H1 (cell line): ENCODE measurements at regions not wholly inside any gene's neighbourhood (a gene's known extent, or its start where the extent isn't known, plus 50 kb on each side); places are given as distances from the start of the nearest gene placed in this dataset.

Experiments used
- EP300 ChIP-seq, 2 experiments: IDR thresholded peaks; 1 replicate in 1 of 2; 2 replicates in 1 of 2; pipeline ENCODE4 v1.6.1; 2011 to 2012; ENCODE audit warnings: low read depth in 2 of 2, low read length in 2 of 2, mild to moderate bottlenecking in 2 of 2, borderline replicate concordance in 1 of 2, inconsistent platforms in 1 of 2, moderate library complexity in 1 of 2
- HDAC6 ChIP-seq: IDR thresholded peaks from one replicate; pipeline ENCODE4 v1.7.1; 2012; ENCODE audit warnings: low read depth, mild to moderate bottlenecking, inconsistent platforms, low read length, moderate library complexity
- JUND ChIP-seq: IDR thresholded peaks from 2 replicates; pipeline ENCODE4 v1.6.1; 2011; ENCODE audit warnings: mild to moderate bottlenecking, improper control_type of control experiment, low read length
- NRF1 ChIP-seq: IDR thresholded peaks from 2 replicates; pipeline ENCODE4 v1.6.1; 2011; ENCODE audit warnings: mild to moderate bottlenecking, low read depth, low read length, improper control_type of control experiment
- POLR2A ChIP-seq, 2 experiments: IDR thresholded peaks; 1 replicate in 1 of 2; 2 replicates in 1 of 2; pipeline ENCODE4 v1.6.1; 2011; ENCODE audit warnings: low read depth in 2 of 2, low read length in 2 of 2, mild to moderate bottlenecking in 2 of 2; ENCODE audit errors: control extremely low read depth in 1 of 2
- RBBP5 ChIP-seq: IDR thresholded peaks from 2 replicates; pipeline ENCODE4 v1.7.1; 2012; ENCODE audit warnings: low read depth, mild to moderate bottlenecking, inconsistent platforms, low read length, moderate library complexity, borderline replicate concordance
- SAP30 ChIP-seq: fragments of 300-600 bp; sonication (generic); IDR thresholded peaks from 2 replicates; pipeline ENCODE4 v1.7.1; 2012; ENCODE audit warnings: low read length, moderate library complexity, mild to moderate bottlenecking, inconsistent platforms; ENCODE audit not compliant: insufficient read depth, insufficient replicate concordance
- SIN3A ChIP-seq, 2 experiments: IDR thresholded peaks in 1 of 2; conservative IDR thresholded peaks in 1 of 2; 2 replicates each; pipeline ENCODE4 v1.6.1; 2011 to 2012; ENCODE audit warnings: low read length in 2 of 2, improper control_type of control experiment in 1 of 2, low read depth in 1 of 2, mild to moderate bottlenecking in 1 of 2
- SUZ12 ChIP-seq: fragments of 200-600 bp; sonication (generic); IDR thresholded peaks from 2 replicates; pipeline ENCODE4 v1.6.1; 2012; ENCODE audit warnings: mild to moderate bottlenecking, inconsistent platforms, low read length, moderate library complexity, mixed read lengths
- TF ChIP-seq, protein P1 (sequence below): fragments of 300-600 bp; sonication (generic); IDR thresholded peaks from 2 replicates; pipeline ENCODE4 v1.7.1; 2012; ENCODE audit warnings: low read length, moderate library complexity, mild to moderate bottlenecking, inconsistent platforms; ENCODE audit not compliant: insufficient replicate concordance
- TF ChIP-seq, protein P2 (sequence below): IDR thresholded peaks from 2 replicates; pipeline ENCODE4 v1.6.1; 2011; ENCODE audit warnings: low read depth, mild to moderate bottlenecking, low read length; ENCODE audit not compliant: insufficient read depth

DNA sequence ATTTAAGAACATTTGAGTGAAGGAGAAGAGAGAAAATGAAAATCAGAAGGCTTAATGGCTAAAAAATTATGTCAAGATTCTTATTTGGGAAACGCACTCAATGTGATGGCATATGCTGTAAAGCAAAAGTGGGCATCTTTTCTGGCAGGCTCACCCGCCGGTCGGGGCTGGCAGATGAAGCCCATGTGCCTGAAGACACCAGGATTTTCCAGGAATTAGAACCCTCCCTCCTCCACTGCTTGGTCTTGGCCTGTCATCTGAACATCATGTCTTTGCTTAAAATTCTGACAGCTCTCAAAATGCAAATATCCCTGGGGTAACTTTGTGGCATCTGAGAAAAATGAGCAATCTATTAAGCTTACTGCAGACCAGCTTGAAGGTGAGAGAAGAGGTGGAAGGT is 337.9 kb downstream of the IRX1 start (continued):
- TF ChIP-seq, protein P1, sequence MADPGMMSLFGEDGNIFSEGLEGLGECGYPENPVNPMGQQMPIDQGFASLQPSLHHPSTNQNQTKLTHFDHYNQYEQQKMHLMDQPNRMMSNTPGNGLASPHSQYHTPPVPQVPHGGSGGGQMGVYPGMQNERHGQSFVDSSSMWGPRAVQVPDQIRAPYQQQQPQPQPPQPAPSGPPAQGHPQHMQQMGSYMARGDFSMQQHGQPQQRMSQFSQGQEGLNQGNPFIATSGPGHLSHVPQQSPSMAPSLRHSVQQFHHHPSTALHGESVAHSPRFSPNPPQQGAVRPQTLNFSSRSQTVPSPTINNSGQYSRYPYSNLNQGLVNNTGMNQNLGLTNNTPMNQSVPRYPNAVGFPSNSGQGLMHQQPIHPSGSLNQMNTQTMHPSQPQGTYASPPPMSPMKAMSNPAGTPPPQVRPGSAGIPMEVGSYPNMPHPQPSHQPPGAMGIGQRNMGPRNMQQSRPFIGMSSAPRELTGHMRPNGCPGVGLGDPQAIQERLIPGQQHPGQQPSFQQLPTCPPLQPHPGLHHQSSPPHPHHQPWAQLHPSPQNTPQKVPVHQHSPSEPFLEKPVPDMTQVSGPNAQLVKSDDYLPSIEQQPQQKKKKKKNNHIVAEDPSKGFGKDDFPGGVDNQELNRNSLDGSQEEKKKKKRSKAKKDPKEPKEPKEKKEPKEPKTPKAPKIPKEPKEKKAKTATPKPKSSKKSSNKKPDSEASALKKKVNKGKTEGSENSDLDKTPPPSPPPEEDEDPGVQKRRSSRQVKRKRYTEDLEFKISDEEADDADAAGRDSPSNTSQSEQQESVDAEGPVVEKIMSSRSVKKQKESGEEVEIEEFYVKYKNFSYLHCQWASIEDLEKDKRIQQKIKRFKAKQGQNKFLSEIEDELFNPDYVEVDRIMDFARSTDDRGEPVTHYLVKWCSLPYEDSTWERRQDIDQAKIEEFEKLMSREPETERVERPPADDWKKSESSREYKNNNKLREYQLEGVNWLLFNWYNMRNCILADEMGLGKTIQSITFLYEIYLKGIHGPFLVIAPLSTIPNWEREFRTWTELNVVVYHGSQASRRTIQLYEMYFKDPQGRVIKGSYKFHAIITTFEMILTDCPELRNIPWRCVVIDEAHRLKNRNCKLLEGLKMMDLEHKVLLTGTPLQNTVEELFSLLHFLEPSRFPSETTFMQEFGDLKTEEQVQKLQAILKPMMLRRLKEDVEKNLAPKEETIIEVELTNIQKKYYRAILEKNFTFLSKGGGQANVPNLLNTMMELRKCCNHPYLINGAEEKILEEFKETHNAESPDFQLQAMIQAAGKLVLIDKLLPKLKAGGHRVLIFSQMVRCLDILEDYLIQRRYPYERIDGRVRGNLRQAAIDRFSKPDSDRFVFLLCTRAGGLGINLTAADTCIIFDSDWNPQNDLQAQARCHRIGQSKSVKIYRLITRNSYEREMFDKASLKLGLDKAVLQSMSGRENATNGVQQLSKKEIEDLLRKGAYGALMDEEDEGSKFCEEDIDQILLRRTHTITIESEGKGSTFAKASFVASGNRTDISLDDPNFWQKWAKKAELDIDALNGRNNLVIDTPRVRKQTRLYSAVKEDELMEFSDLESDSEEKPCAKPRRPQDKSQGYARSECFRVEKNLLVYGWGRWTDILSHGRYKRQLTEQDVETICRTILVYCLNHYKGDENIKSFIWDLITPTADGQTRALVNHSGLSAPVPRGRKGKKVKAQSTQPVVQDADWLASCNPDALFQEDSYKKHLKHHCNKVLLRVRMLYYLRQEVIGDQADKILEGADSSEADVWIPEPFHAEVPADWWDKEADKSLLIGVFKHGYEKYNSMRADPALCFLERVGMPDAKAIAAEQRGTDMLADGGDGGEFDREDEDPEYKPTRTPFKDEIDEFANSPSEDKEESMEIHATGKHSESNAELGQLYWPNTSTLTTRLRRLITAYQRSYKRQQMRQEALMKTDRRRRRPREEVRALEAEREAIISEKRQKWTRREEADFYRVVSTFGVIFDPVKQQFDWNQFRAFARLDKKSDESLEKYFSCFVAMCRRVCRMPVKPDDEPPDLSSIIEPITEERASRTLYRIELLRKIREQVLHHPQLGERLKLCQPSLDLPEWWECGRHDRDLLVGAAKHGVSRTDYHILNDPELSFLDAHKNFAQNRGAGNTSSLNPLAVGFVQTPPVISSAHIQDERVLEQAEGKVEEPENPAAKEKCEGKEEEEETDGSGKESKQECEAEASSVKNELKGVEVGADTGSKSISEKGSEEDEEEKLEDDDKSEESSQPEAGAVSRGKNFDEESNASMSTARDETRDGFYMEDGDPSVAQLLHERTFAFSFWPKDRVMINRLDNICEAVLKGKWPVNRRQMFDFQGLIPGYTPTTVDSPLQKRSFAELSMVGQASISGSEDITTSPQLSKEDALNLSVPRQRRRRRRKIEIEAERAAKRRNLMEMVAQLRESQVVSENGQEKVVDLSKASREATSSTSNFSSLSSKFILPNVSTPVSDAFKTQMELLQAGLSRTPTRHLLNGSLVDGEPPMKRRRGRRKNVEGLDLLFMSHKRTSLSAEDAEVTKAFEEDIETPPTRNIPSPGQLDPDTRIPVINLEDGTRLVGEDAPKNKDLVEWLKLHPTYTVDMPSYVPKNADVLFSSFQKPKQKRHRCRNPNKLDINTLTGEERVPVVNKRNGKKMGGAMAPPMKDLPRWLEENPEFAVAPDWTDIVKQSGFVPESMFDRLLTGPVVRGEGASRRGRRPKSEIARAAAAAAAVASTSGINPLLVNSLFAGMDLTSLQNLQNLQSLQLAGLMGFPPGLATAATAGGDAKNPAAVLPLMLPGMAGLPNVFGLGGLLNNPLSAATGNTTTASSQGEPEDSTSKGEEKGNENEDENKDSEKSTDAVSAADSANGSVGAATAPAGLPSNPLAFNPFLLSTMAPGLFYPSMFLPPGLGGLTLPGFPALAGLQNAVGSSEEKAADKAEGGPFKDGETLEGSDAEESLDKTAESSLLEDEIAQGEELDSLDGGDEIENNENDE: no peak
- TF ChIP-seq SUZ12 (no peak), RBBP5 (no peak), POLR2A (IDR thresholded peaks at IDR 0.05; ENCODE audit: control extremely low read depth in 1 of 2, low read depth in 2 of 2, low read length in 2 of 2) (no peak), EP300 (IDR thresholded peaks at IDR 0.05; ENCODE audit: borderline replicate concordance in 1 of 2, low read depth in 2 of 2, low read length in 2 of 2) (no peak), HDAC6 (no peak), SIN3A (conservative IDR thresholded peaks at IDR 0.05 in 1 of 2, IDR thresholded peaks at IDR 0.05 in 1 of 2; ENCODE audit: low read depth in 1 of 2, low read length in 2 of 2) (no peak), JUND (no peak), NRF1 (no peak), SAP30 (no peak)
- TF ChIP-seq, protein P2, sequence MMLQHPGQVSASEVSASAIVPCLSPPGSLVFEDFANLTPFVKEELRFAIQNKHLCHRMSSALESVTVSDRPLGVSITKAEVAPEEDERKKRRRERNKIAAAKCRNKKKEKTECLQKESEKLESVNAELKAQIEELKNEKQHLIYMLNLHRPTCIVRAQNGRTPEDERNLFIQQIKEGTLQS: no peak
